ENCODE measurements at regions not wholly inside any gene's neighbourhood (a gene's known extent, or its start where the extent isn't known, plus 50 kb on each side); places are given as distances from the start of the nearest gene placed in this dataset.

GRCh38 chr1:30650038-30650967 lies 73.1 kb downstream of the MATN1 start:
- no peak for TF ChIP-seq NFRKB (IDR thresholded peaks at IDR 0.05)
- TF ChIP-seq ARNT (IDR thresholded peaks at IDR 0.05), result no peak
- TF ChIP-seq SUZ12 (IDR thresholded peaks at IDR 0.05), result no peak
- no peak for TF ChIP-seq LEF1 (IDR thresholded peaks at IDR 0.05; ENCODE audit: borderline replicate concordance)
- TF ChIP-seq FOXM1 (IDR thresholded peaks at IDR 0.05; ENCODE audit: borderline replicate concordance), result no peak
- TF ChIP-seq FOXK2 (IDR thresholded peaks at IDR 0.05), result no peak
- no peak for TF ChIP-seq SP1 (IDR thresholded peaks at IDR 0.05)
- no peak for TF ChIP-seq ZNF384 (IDR thresholded peaks at IDR 0.05)
- TF ChIP-seq L3MBTL2 (conservative IDR thresholded peaks at IDR 0.05), result no peak
- TF ChIP-seq PKNOX1 (IDR thresholded peaks at IDR 0.05), result no peak
- TF ChIP-seq HDGF (IDR thresholded peaks at IDR 0.05; ENCODE audit: borderline replicate concordance), result no peak
- no peak for TF ChIP-seq ELF4 (IDR thresholded peaks at IDR 0.05)
- TF ChIP-seq CTBP1 (IDR thresholded peaks at IDR 0.05; ENCODE audit: borderline replicate concordance), result no peak
- no peak for DNase-seq (ENCODE audit: extremely low spot score)
- POLR2A ChIA-PET, result no interaction called here
- CTCF ChIA-PET, result no interaction called here

GRCh38 chr1:30649321-30649991 lies 73.9 kb downstream of the MATN1 start:
- POLR2A ChIA-PET, result no interaction called here
- no peak for TF ChIP-seq SP1 (IDR thresholded peaks at IDR 0.05)
- no peak for TF ChIP-seq HDGF (IDR thresholded peaks at IDR 0.05; ENCODE audit: borderline replicate concordance)
- TF ChIP-seq CTBP1 (IDR thresholded peaks at IDR 0.05; ENCODE audit: borderline replicate concordance), result no peak
- TF ChIP-seq SUZ12 (IDR thresholded peaks at IDR 0.05), result no peak
- no peak for TF ChIP-seq FOXM1 (IDR thresholded peaks at IDR 0.05; ENCODE audit: borderline replicate concordance)
- no peak for TF ChIP-seq L3MBTL2 (conservative IDR thresholded peaks at IDR 0.05)
- TF ChIP-seq PKNOX1 (IDR thresholded peaks at IDR 0.05), result no peak
- TF ChIP-seq ARNT (IDR thresholded peaks at IDR 0.05), result no peak
- no peak for TF ChIP-seq TARDBP (IDR thresholded peaks at IDR 0.05)
- no peak for TF ChIP-seq ELF4 (IDR thresholded peaks at IDR 0.05)
- TF ChIP-seq FOXK2 (IDR thresholded peaks at IDR 0.05), result no peak
- no peak for TF ChIP-seq LEF1 (IDR thresholded peaks at IDR 0.05; ENCODE audit: borderline replicate concordance)
- TF ChIP-seq NFRKB (IDR thresholded peaks at IDR 0.05), result no peak
- no peak for TF ChIP-seq ZNF384 (IDR thresholded peaks at IDR 0.05)
- no peak for TF ChIP-seq BHLHE40 (IDR thresholded peaks at IDR 0.05; ENCODE audit: borderline replicate concordance)
- TF ChIP-seq FOXA1 (IDR thresholded peaks at IDR 0.05), result no peak
- CTCF ChIA-PET, result no interaction called here
- DNase-seq (ENCODE audit: extremely low spot score), result no peak

GRCh38 chr1:30648408-30649000 lies 74.9 kb downstream of the MATN1 start:
- CTCF ChIA-PET, result no interaction called here
- TF ChIP-seq NFRKB (IDR thresholded peaks at IDR 0.05) (no peak), TARDBP (IDR thresholded peaks at IDR 0.05) (no peak), L3MBTL2 (conservative IDR thresholded peaks at IDR 0.05) (no peak)
- no peak for DNase-seq (ENCODE audit: extremely low spot score)
- POLR2A ChIA-PET, result no interaction called here

- ChIA-PET POLR2A (no interaction called here), CTCF (no interaction called here)
- DNase-seq (ENCODE audit: extremely low spot score), result no peak
- TF ChIP-seq ZNF384 (IDR thresholded peaks at IDR 0.05) (no peak), ARNT (IDR thresholded peaks at IDR 0.05) (no peak), LEF1 (IDR thresholded peaks at IDR 0.05; ENCODE audit: borderline replicate concordance) (no peak), FOXA1 (IDR thresholded peaks at IDR 0.05) (no peak), BHLHE40 (IDR thresholded peaks at IDR 0.05; ENCODE audit: borderline replicate concordance) (no peak), L3MBTL2 (conservative IDR thresholded peaks at IDR 0.05) (no peak), PKNOX1 (IDR thresholded peaks at IDR 0.05) (no peak), SUZ12 (IDR thresholded peaks at IDR 0.05) (no peak), TARDBP (IDR thresholded peaks at IDR 0.05) (no peak), SP1 (IDR thresholded peaks at IDR 0.05) (no peak), HDGF (IDR thresholded peaks at IDR 0.05; ENCODE audit: borderline replicate concordance) (no peak), FOXM1 (IDR thresholded peaks at IDR 0.05; ENCODE audit: borderline replicate concordance) (no peak), ELF4 (IDR thresholded peaks at IDR 0.05) (no peak), NFRKB (IDR thresholded peaks at IDR 0.05) (no peak)
These were observed 77.6 kb downstream of the MATN1 start for GRCh38 chr1:30645807-30646206.

GRCh38 chr1:30642391-30643120 lies 80.8 kb downstream of the MATN1 start:
- POLR2A ChIA-PET, result no interaction called here
- CTCF ChIA-PET, result no interaction called here
- no peak for DNase-seq (ENCODE audit: extremely low spot score)
- TF ChIP-seq FOXA1 (IDR thresholded peaks at IDR 0.05) (no peak), ELF4 (IDR thresholded peaks at IDR 0.05) (no peak)
